Fibroblast of villous mesenchyme (primary cell): ENCODE measurements at regions not wholly inside any gene's neighbourhood (a gene's known extent, or its start where the extent isn't known, plus 50 kb on each side); places are given as distances from the start of the nearest gene placed in this dataset.
A peak's percentile ranks its signal among the peaks of the same experiment; 100 is the strongest.

Experiments
- DNase-seq: peaks from one replicate; pipeline ENCODE4 v3.0.0-alpha.2; 2010; ENCODE audit warnings: low read depth
- H3K4me3 ChIP-seq: 2 replicates; pipeline ENCODE4 v1.5.1; 2011; ENCODE audit warnings: low read depth, mild to moderate bottlenecking, low read length
- CTCF ChIP-seq: IDR thresholded peaks from 2 replicates; pipeline ENCODE4 v1.5.1; 2012; ENCODE audit warnings: low read depth, mild to moderate bottlenecking, low read length; ENCODE audit not compliant: insufficient read depth

- no peak for DNase-seq
- no peak for TF ChIP-seq CTCF
- H3K4me3 ChIP-seq, result no peak overlapping the region
Measured at GRCh38 chrX:80334583-80334982, 85.7 kb upstream of the TENT5D start.

- TF ChIP-seq CTCF, result no peak
- no peak for DNase-seq
- H3K4me3 ChIP-seq, result peak overlapping the region; percentile 30
Measured at GRCh38 chrX:80335062-80335830, 85.0 kb upstream of the TENT5D start.

GRCh38 chrX:80354966-80355465 lies 65.2 kb upstream of the TENT5D start:
- DNase-seq, result no peak
- no peak for TF ChIP-seq CTCF
- H3K4me3 ChIP-seq, result no peak overlapping the region
